GM12891 (cell line): ENCODE measurements at regions not wholly inside any gene's neighbourhood (a gene's known extent, or its start where the extent isn't known, plus 50 kb on each side); places are given as distances from the start of the nearest gene placed in this dataset.
A peak's percentile ranks its signal among the peaks of the same experiment; 100 is the strongest.

Experiments
- DNase-seq: peaks from one replicate; pipeline ENCODE4 v3.0.0; 2011; ENCODE audit warnings: low spot score; ENCODE audit not compliant: insufficient read length
- FAIRE-seq: peaks from 2 replicates; lab custom pipeline; 2011; peaks lifted over from hg19 to GRCh38; lab: Jason Lieb, UNC
- PAX5 ChIP-seq: IDR thresholded peaks from 2 replicates; pipeline ENCODE4 v1.6.1; 2011; ENCODE audit warnings: low read length, moderate library complexity, mild to moderate bottlenecking; ENCODE audit not compliant: insufficient read depth, severe bottlenecking
- POLR2A ChIP-seq: IDR thresholded peaks from 2 replicates; pipeline ENCODE4 v1.6.1; 2011; ENCODE audit warnings: low read depth, low read length, control low read depth
- POLR2AphosphoS5 ChIP-seq: IDR thresholded peaks from 2 replicates; pipeline ENCODE4 v1.6.1; 2011; ENCODE audit warnings: low read depth, low read length, control low read depth
- POU2F2 ChIP-seq: IDR thresholded peaks from 2 replicates; pipeline ENCODE4 v1.6.1; 2011; ENCODE audit warnings: low read depth, mild to moderate bottlenecking, control low read depth, low read length, moderate library complexity
- SPI1 ChIP-seq: IDR thresholded peaks from 2 replicates; pipeline ENCODE4 v1.6.1; 2011; ENCODE audit warnings: low read depth, low read length, control low read depth
- TAF1 ChIP-seq: IDR thresholded peaks from 2 replicates; pipeline ENCODE4 v1.6.1; 2011; ENCODE audit warnings: low read depth, low read length, control low read depth

DNA sequence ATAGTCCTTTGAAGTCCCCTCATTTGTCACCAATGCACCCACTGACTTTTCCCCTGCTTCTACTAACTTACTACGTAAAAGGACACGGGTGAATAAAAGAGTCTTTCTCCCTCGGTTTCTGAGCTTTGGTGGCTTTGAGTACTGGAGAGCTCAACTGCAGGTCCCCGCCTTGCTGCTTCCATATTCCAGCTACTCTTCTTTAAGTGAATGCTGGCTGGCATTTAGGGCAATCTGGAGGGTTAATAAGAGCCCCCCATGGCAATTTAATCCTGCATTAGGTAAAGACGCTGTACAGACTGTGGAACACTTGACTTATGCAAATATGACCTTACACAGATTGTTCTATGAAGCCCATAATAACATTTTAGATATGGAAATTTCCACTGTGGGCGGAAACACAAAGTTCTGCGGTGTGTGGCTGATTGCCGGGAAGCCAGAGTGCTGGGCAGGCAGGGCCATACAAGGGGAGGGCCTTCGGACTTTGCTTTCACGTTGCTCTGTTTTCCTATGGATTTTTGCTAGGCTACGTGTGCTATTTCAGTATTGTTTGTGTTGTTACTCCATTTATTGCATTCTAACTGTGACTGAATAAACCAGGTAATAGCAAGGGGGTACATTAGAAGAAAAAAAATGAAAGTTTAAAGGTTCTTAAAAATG lies 97.5 kb downstream of the SLC10A2 start:
- peak; percentile 78 for FAIRE-seq
- no peak for TF ChIP-seq POLR2A
- peak; percentile 51; the same call in 1 of the 2 replicates for TF ChIP-seq POU2F2
- no peak for DNase-seq

- peak; percentile 69 for FAIRE-seq
These were observed 100.4 kb downstream of the SLC10A2 start for GRCh38 chr13:102965802-102966201.

DNA sequence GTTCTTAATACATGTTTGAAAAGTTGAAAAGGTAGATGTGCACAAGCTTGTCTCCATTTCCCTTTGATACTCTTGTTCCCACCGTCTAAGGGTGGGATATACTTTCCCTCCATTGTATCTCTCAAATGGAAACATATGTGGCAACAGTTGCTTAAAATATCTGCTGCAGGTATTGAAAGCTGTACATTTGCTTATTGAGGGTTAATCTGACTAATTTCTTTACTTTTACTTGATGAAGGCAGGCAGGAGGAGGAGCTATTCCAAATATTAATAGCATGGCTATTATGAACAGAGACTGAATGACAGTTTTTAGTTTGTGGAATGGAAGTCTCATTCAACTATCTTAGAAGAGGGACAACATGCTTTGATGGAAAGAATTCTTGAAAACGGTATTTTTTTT lies 103.8 kb downstream of the SLC10A2 start:
- DNase-seq (no peak), FAIRE-seq (no peak)
- TF ChIP-seq SPI1 (no peak), POU2F2 (no peak), TAF1 (no peak), PAX5 (no peak), POLR2AphosphoS5 (no peak), POLR2A (no peak)

More at GRCh38 chr13:102965802-102966201, 100.4 kb downstream of the SLC10A2 start:
- DNase-seq: no peak
- TF ChIP-seq TAF1: no peak
- no peak for TF ChIP-seq POLR2AphosphoS5
- TF ChIP-seq SPI1: no peak
- no peak for TF ChIP-seq POLR2A
- TF ChIP-seq POU2F2: no peak
- TF ChIP-seq PAX5: no peak

DNA sequence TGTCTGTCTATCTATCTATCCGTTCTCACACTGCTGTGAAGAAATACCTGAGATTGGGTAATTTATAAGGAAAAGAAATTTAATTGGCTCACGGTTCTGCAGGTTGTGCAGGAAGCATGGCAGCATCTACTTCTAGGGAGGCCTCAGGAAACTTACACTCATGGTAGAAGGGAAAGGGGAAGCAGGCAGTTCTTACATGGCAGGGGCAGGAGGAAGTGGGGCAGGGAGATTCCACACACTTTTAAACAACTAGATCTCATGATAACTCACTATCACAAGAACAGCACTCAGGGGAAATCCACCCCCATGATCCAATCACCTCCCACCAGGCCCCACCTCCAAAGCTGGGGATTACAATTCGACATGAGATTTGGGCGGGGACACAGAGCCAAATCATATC lies 105.3 kb downstream of the SLC10A2 start:
- FAIRE-seq (peak; percentile 43), DNase-seq (no peak)
- TF ChIP-seq SPI1 (peak; percentile 57), PAX5 (no peak)

- no peak for FAIRE-seq
- TF ChIP-seq TAF1: no peak
- no peak for TF ChIP-seq POLR2A
- TF ChIP-seq SPI1: no peak
- TF ChIP-seq POU2F2: no peak
- TF ChIP-seq PAX5: no peak
- TF ChIP-seq POLR2AphosphoS5: no peak
These were observed 109.8 kb downstream of the SLC10A2 start for GRCh38 chr13:102956449-102956848.

GRCh38 chr13:102954350-102954749 lies 108.5 kb downstream of the ERCC5 start:
- no peak for FAIRE-seq
- TF ChIP-seq POLR2A: no peak
- no peak for TF ChIP-seq SPI1
- no peak for TF ChIP-seq POU2F2
- TF ChIP-seq PAX5: no peak
- TF ChIP-seq TAF1: no peak
- TF ChIP-seq POLR2AphosphoS5: no peak

More at GRCh38 chr13:102956449-102956848, 109.8 kb downstream of the SLC10A2 start:
- no peak for DNase-seq

DNA sequence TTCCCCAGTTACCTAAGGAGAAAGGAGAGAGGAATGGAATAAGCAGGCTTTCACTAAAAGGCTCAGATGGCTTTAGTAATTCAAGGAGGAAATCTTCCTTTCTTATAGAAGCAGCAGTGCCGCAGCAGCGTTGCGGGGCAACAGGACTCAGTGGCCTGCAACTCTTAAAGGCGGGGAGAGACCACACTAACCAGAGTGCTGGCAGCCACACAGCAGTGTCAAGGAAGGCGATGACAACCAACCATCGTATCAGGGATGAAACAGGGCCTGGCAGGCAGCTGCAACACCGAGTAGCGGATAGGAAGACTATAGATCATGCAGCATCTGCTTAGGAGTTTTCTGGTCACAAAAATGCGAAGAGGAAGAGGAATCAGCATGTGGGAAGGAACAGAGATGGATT lies 106.0 kb downstream of the ERCC5 start:
- TF ChIP-seq PAX5: no peak
- no peak for TF ChIP-seq SPI1
- no peak for TF ChIP-seq TAF1
- TF ChIP-seq POLR2AphosphoS5: no peak
- TF ChIP-seq POLR2A: no peak
- TF ChIP-seq POU2F2: no peak
- no peak for FAIRE-seq
- DNase-seq: no peak

More at GRCh38 chr13:102954350-102954749, 108.5 kb downstream of the ERCC5 start:
- DNase-seq: no peak

DNA sequence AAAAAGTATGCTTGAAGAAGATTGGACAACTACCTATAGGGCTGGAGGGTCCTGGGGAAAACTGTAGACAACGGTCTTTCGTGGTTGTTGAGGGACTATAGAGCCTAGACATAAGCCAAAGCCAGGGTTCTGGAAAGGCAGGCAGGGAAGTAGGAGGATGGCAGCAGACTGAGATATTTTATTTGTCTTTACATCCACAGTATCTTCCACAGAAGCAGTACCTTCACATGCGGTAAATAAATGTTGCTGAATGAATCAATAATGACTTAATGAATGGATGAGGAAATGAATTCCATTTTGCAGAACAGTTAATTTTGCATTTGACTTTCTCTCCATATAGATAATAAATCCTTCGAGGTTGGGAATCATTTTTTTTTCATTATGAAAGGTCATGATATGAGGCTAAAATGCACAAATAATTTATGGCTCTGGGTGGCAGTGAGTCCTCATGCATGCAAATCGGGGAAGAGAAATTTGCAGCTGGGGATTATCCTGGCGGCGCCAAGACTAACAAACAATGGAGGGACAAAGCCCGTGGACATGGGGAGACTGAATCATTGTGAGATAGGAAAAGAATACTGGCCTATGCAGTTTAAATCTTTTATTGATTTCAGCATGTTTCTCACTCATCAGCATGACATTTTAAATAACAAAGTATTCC lies 102.0 kb downstream of the ERCC5 start:
- no peak for TF ChIP-seq TAF1
- TF ChIP-seq POLR2AphosphoS5: no peak
- TF ChIP-seq POLR2A: no peak
- no peak for TF ChIP-seq POU2F2
- TF ChIP-seq SPI1: no peak
- TF ChIP-seq PAX5: no peak
- FAIRE-seq: no peak
- no peak for DNase-seq

DNA sequence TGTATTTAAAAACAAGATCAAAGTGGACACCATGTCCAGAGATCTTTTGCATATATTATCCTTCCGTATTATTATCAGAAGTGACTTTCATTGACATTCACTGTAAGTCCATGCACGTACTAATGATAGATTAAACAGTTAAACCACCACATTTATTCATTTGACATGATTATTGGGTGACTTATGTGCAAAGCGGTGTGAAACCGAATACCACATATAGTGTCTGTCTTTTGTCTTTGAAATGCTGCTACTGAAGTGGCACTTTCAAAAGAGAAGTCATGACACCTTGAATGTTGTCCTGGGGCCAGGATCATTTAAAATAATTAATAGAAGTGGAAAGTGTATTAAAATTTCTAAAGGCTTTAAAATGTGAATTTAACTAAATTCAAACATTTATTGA lies 100.1 kb downstream of the ERCC5 start:
- FAIRE-seq: no peak
- no peak for TF ChIP-seq TAF1
- TF ChIP-seq PAX5: no peak
- TF ChIP-seq POLR2AphosphoS5: no peak
- DNase-seq: no peak

DNA sequence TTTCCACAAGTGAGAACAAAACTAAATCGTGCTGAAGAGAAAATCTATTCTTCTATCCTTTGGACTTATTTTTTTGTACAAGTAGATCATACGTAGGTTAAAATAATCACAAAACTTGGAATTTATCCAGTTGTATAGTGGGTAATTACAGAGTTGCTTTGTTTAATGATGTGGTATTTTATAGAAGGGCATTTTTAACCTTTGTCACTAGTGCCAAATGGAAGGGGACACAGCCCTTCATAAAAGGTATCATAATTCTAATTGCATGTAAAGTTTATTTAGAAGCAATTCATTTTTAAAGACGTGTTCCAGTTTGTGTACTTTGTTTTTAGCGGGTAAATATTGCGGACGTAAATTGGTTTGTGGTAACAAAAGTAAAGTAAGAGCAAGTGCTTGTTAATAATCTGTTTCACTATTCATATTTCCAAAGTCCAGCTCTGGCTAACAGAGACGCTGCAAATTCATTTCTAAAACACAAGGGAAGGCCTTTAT lies 99.5 kb downstream of the ERCC5 start:
- no peak for TF ChIP-seq SPI1
- no peak for TF ChIP-seq POLR2A
- TF ChIP-seq TAF1: no peak
- no peak for TF ChIP-seq POU2F2
- TF ChIP-seq POLR2AphosphoS5: no peak
- no peak for TF ChIP-seq PAX5
- DNase-seq (no peak), FAIRE-seq (no peak)
